Activated CD4-positive, alpha-beta T cell treated with anti-CD3 and anti-CD28 coated beads for 1 hour (primary cell): ENCODE measurements at regions not wholly inside any gene's neighbourhood (a gene's known extent, or its start where the extent isn't known, plus 50 kb on each side); places are given as distances from the start of the nearest gene placed in this dataset.
"Not testable (repeated sequence)": the region's sequence is repeated elsewhere in the genome, so short reads cannot be mapped to it uniquely, and the experiment has no call there.

ENCODE experiments used
- DNase-seq: peaks from one replicate; pipeline ENCODE4 v3.0.0-alpha.2; 2020

DNA sequence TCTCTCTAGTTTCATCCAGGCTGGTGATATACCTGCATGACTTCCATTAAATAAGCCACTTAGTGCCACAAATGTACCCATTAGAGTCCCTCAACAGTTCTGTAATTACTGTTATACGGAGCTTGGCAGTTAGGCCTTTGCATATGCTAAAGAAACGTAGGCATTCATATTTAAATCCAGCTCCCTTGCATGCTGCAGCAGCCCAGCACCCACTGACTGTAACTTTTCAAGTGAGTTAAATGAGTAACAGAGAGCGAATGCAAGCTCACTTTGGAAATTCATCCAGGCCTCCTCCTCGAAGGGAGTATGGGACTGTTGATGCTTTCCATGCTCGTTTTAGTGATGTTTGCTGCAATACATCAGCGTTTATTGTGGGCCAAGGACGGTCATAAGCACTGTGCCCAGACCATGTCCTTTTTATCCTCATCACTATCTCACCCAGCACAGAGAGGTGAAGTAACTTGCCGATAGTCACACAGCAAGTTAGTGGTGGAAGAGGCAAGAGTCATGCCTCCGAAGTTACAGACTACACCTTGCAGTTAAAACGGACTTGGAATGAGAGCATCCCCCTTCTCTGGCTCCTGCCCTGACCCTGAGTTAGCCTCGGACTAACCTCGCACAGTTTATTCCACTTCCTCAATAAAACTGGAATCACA is 179.4 kb upstream of the PDE10A start:
- DNase-seq, result no peak

GRCh38 chr6:165841153-165841558 is 178.1 kb upstream of the PDE10A start:
- DNase-seq, result no peak

GRCh38 chr6:165837948-165838745 is 175.1 kb upstream of the PDE10A start:
- DNase-seq, result no peak

DNA sequence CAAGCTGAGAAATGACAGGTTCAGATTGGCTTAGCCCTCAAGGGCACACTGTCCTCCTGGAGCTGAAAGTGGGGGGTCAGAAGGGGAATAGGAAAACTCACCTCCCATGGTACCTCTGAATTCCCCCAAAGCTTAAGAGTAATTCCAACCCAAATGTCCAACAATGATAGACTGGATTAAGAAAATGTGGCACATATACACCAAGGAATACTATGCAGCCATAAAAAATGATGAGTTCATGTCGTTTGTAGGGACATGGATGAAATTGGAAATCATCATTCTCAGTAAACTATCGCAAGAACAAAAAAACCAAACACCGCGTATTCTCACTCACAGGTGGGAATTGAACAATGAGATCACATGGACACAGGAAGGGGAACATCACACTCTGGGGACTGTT is 173.6 kb upstream of the PDE10A start:
- DNase-seq, result not testable (repeated sequence)

DNA sequence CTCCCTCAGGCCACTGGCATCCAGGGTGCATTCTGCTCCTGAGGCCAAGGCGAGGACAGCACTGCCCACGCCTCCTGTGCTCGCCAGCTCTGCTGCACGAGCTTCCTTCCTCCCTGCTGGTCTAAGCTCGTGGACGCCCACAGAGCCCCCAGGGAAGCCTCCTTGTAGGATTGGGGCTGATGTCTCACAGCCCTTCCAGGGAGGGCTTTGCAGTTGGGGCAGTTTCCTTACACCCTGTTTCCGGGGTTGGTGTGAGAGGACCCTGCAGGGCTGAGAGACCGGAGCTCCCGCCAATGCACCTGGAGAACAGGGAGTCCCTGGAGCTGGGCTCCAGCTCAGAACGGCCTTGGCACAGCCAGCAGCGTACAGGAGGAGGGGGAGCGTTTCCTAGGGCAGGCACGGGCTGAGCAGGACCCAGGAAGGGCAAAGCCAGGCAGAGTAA is 172.4 kb upstream of the PDE10A start:
- DNase-seq, result no peak

DNA sequence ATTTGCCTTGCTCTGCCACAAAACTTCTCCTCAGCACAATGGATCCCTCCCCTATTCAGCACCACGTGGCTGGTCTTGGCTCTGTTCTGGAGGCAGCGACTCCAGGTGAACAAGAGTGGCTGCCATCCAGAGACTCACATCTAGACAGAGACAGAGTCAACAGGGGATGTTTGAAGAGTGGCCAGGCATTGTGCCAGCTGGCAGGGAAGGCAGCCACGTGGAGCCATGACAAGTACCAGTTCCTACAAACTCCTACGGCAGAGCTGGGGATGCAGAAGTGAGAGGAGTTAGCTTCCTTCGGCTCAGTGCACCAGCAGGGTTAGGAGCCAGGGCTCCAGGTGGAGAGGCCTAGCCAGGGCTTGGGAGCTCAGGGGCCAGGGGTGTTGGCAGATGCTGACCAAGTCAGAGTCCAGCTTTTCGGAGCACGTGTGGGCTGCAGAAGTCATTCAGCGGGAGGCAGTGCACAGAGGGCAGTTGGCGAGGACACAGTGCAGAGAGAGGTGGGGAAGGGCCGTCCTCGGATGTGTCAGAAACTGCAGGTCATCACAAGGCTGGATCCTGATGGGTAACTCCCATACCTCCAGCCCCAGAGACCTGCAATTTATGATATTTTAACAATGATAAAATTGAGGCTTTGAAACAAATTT is 171.7 kb upstream of the PDE10A start:
- no peak for DNase-seq

- no peak for DNase-seq
Measured at GRCh38 chr6:165833355-165833754, 170.3 kb upstream of the PDE10A start.

DNA sequence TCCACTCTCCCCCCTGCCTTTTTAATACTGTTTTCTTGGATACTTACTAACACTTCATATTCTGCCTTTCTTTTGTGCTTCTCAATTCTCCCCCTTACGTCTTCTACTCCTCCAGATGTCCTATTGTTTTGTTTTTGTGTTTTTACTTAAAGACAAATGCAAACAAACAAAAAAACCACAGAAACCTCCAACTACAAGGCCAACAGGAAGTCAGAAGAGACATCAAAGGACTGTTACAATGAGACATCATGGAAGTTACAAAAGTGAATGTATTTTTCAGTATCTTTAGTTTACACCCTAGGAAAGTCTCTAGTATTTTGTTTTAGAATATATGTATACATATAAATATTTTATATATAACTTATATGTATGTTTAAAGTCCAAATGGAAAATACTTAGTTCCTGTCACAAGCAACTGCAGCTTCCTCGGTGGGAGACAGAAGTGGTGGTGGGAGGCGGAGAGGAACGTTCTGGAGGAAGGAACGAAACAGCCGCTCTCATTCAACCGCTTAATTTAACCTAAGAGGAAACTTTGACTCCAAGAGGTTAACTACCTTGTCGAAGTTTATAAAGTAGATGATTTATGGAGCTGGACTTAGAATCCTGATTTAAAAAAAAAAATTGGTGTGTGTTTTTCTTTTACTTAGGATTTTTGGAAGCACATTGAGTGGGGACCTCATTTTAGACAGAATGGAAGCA is 168.9 kb upstream of the PDE10A start:
- DNase-seq, result no peak

DNA sequence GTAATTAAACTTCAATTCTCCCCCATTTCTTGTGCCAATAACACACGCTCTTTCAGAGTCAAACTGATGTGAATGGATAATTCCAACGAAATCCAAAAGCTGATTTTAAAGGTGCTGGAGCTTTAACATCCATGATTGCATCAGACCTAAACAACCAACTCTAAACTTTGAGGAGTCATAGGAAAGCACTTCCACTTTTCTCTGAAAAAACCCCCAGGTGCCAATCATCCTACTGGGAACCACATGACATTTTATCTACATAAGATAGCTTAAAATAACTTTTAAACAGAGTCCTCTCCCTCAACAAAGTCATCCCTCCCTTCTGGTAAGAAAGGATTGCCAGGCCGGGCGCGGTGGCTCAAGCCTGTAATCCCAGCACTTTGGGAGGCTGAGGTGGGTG is 167.7 kb upstream of the PDE10A start:
- no peak for DNase-seq

DNA sequence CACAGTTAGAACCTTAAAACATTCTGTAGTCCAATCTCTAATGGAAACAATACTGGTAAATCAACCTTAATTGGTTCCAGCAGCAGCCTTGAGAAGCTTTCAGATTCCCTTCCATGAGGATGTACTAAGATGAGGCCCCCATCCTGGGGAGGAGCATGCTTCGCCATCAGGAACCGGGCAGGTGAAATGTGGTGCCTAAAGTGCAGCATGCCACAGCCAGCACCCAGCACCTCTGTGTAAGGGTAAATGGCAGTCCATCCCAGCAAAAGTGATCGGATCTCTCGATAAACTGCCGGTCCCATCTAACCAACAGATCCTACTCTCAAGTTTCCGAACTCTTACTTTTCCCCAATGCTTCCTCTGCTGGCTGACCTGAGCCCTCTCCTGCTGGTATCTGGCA is 166.3 kb upstream of the PDE10A start:
- no peak for DNase-seq

DNA sequence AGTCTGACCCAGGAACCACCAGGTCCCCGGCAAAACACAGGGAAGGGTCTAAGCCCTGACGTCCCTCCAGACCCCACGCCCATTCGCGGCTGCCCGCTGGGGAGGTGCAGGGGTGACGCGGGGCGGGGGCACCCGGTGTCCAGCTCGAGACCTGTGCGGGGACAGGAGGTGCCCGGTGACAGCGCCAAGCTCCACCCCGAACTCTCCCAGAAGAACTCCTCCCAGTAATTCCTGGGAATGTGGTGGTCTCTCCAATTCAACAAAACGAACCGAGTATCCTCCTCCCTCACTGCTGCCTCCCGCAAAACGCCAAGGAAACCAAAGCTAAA is 164.1 kb upstream of the PDE10A start:
- no peak for DNase-seq

GRCh38 chr6:165826487-165827189 is 163.6 kb upstream of the PDE10A start:
- no peak for DNase-seq

GRCh38 chr6:165825256-165825815 is 162.3 kb upstream of the PDE10A start:
- no peak for DNase-seq

DNA sequence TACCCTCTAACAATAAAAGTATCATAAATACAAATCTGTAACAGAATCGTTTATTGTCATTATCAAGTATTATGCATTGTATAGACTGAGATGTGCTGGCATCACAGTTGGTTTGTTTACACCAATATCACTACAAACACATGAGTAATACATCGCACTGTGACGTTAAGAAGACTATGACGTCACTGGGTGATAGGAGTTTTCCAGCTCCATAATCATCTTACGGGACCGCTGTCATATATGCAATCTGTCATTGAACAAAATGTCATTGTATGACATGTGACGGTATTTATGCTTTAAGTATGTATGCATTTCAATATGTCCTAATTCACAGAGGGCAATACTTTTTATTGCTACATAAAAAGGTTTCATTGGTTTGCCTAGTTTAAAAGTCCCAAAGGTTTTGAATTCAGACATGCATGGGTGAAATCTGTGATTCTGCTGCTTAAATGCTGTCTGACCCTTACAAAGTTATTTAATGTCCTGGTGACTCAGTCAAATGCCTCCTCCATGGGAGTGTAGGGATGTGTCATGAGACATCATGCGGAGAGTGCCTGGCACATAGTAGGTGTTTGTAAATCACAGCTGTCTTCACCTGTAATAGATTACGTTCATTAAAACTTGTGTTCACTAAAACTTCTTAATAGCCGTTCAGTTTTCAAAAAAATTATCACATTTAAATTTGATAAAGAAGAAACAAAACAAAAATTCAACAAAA is 160.7 kb upstream of the PDE10A start:
- DNase-seq, result no peak

DNA sequence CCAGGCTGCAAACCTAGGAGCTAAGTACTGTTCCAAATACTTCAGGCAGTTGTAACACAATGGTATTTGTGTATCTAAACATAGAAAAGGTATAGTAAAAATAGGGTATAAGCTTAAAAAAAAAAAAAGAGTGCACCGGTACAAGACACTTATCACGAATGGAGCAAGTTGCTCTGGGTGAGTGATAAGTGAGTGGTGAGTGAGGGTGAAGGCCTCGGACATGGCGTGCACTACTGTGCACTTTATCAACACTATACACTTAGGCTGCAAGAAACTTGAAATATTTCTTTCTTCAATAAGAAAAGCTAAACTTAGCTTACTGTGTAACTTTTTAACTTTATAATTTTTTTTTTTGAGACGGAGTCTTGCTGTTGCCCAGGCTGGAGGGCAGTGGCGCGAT is 159.5 kb upstream of the PDE10A start:
- no peak for DNase-seq

DNA sequence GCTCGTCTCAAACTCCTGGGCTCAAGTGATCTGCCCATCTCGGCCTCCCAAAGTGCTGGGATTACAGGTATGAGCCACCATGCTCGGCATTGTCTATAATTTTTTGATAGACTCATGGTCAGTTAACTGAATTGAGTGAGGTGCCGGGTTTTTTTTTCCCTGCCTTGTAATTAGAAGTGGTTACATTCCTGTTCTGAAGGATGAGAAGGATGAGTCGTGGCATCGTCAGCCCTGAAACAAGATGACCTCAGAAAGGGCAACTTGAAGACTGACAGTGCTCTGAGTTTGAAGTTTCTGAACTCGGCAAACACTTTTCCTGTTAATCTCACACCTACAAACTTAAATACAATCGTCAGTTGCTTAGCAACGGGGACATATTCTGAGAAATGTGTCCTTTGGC is 158.7 kb upstream of the PDE10A start:
- no peak for DNase-seq

DNA sequence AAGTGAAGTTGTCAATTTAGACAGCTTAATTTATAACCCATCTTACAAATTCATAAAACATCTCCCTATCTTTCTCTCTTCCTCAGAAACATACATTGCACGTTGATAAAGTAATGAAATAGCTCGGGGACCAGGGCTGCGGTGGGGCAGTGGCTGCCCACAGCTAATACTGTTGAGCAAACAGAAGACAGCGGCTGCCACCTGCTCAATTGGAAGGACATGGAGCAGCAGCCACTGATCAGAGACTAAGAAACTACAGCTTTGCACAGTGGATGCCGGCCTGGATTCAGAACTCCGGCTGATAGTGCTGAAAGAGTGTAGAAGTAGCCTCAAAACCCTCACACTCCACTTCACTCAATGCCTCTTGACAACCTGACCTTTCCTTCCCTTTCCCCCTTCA is 157.9 kb upstream of the PDE10A start:
- DNase-seq, result no peak

GRCh38 chr6:165820407-165820806 is 157.4 kb upstream of the PDE10A start:
- DNase-seq, result no peak

- no peak for DNase-seq
Measured at GRCh38 chr6:165819394-165819793, 156.4 kb upstream of the PDE10A start.

- DNase-seq, result no peak
Measured at GRCh38 chr6:165818200-165818599, 155.2 kb upstream of the PDE10A start.

DNA sequence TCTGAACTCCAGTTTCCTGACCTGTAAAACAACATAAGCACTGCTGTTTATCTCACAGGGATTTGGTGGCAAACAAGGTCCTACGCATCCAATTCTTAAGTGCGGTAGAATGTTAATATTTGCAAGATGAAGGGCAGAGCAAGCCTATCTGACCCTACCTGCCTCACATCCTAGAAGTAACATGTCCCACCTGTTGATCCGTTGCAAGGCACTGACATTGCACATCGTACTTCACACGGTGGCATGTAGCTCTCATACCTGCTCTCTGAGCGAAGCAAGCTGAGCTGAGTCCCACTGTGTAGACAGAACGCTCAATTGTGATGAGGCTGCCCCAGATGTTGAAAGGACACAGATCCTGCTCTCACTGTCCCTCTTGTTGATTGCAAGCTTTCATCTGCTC is 154.7 kb upstream of the PDE10A start:
- DNase-seq, result no peak

- no peak for DNase-seq
Measured at GRCh38 chr6:165817148-165817547, 154.1 kb upstream of the PDE10A start.
